ENCODE measurements at regions not wholly inside any gene's neighbourhood (a gene's known extent, or its start where the extent isn't known, plus 50 kb on each side); places are given as distances from the start of the nearest gene placed in this dataset.
A peak's percentile ranks its signal among the peaks of the same experiment; 100 is the strongest.
"Not testable (repeated sequence)": the region's sequence is repeated elsewhere in the genome, so short reads cannot be mapped to it uniquely, and the experiment has no call there.

DNA sequence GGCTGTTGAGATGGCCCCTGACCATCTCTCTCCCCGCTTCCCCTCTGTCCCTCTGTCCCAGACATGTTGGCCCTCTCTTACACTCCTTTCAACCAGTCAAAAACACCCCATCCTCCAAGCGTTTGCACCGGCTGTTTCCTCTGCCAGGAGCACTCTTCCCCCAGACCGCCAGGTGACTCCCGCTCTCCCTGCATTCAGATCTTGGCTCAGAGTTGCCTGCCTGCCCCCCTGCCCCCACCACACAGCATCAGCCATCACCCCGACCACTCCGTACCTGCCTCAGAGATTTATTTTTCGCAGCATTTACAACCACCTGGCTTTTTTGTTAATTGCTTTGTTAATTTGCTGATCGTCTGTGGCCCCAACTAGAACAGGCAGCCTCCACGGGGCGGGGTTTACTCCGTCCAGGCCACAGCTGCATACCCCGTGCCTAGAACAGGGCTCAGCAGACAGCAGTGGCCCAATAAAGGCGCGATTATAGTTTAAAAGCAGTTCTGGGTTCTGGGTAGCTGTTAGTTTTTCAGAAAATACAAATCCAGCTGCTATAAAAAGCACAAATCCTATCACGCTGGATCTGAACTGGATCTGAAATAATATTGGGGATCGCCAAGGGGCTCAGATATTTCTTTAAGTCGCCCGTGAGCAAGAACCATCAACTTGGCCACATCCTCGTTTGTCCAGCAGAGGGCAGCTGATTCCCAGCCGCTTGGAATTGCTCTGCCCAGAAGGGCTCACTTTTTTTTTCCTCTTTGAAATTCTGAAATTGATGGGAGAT is 173.6 kb downstream of the IRF8 start:
- DNase-seq = peak in 35 of 51 donors; percentile 5 to 68 (median 33)

DNA sequence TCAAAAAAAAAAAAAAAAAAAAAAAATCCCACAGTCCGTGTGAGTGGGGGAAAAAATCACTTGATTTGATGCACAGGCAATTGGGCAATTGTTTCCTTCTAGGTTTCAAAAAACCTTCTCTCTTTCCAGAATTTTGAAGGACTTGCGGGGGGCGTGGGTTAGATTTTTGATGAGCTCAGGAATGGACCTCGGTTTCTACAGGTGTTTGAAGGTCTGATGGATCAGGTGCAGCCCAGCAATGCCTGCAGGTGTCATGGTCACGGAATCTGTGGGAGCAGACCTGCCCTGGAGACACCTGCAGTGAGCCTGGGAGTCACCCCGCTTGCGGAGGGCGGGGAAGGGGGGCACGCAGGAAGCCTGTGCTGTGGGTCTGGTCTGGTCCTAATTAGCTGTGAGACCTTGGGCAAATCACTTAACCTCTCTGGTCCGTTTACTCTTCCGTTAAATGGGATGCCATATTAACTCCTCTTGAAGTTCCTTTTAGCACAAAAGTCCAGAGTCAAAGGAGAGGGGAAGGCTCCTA is 174.2 kb downstream of the IRF8 start:
- DNase-seq = no peak

DNA sequence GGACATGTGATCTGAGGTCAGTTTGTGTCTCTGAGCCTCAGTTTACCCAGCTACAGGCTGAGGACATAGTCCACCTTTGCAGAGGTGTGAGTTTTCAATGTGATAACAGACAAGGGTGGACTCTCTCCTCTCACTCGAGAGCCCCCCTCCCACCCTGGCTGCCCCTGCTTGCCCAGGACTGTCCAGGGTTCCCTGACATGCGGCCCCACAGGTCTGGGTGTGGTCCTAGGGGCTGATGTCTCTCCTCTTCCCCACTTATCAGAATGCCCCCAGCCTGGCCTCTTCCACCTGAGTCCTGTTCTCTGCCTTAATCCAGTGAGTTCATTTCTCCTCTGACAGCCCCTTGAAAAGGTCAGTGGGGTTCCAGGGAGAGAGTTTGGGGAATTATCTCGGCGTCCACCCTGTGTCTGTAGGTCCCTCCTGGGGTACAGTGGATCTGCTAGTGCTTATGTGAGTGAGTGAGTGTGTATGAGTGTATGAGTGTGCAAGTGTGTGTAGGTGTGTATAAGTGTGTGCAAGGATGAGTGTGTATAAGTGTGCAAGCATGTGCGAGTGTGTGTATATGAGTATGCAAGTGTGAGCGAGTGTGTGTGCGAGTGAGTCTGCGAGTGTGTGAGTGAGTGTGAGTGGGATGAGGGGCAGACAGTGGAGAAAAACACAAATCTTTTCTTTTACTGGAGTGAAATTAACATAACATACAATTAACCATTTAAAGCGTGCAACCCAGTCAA is 175.0 kb downstream of the IRF8 start:
- DNase-seq = no peak

DNA sequence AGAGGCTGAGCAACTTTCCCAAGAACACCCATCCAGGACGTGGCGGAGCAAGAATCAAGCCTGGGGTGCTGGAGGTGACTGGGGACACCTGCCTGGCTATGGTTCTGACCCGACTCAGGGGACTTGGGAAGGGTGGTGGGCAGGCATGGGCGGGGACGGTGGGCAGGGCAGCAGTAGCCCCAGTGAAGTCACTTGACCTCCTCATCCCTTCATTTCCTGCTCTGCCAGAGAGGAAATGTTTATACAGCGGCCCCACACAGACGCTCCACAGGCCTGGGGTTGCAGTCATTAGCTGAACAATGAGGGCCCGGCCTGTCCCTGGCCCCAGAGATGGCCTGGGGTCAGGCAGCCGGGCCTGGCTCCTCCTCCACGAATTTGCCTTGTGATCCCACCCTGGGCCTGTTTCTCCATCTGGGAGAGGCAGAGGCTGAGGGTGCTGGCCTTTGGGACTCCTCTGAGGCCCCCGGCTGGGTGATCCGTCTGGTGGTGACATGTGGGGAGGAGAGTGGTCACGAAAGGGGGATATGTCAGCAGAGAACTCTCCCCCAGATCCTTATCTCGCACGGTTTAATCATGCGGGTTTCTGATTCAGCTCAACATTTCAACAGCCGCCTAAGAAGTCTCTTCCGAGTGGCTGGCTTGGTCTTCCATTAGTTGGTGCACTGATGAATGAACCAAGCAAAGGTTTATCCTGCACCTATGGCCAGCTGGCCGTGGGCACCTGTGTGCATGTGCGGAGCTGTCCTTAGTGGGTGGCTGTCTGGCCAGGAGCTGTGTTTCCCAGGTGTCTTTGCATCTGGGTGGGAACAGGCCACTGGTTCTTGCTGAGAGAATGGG is 175.9 kb downstream of the IRF8 start:
- no peak for DNase-seq

DNA sequence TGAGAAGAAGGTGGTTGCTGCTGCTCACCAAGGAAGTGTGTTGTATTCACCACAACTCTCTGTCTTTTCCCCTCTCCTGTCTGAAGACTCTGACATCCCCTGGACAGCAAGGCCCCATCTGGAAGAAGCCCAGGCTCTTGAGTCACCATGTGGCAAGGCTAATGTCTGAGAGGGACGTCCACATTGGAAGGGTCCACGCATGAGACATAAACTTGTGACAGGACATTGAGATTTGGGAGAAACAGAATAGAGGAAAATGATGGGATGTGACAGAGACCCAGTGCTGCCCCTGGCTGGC is 176.5 kb downstream of the IRF8 start:
- DNase-seq = no peak

DNA sequence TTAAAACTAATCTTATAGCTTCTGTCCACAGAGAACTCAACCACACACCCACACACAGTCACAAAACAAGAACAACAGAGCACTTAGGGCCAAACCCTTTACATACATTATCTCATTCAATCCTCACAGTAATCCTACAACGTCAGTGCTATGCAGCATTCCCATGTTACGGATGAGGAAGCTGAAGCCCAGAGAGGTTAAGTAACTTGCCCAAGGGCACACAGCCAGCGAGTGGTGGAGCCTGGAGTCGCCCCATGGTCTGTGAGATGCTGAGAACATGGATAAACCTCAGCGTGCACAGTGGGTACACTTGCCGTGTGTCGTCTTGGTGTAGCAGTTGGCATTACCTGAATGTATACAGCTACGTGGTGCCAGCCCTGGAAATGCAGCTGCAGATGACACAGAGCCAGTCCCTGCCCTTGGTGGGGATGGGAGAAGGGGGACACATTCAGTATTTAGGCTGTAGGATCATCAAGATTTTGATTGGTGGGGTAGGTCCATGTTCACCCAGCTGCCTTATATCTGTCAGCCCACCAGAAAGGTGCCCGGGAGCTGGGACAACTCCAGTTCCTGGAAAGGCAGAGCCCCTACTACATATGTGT is 177.0 kb downstream of the IRF8 start:
- DNase-seq = no peak

DNA sequence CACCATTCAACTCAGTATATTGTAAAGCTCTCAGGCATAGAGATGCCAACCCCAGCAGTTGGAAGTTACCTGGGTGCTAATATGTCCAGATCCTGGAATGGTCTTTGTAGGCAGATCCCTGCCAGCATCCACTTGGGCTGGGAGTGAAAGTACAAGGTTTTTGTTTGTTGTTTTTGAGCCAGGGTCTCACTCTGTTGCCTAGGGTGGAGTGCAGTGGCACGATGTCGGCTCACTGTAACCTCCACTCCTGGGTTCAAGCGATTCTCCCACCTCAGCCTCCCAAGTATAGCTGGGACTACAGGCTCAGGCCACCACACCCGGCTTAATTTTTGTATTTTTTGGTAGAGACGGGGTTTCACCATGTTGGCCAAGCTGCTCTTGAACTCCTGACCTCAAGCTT is 177.6 kb downstream of the IRF8 start:
- DNase-seq = no peak

DNA sequence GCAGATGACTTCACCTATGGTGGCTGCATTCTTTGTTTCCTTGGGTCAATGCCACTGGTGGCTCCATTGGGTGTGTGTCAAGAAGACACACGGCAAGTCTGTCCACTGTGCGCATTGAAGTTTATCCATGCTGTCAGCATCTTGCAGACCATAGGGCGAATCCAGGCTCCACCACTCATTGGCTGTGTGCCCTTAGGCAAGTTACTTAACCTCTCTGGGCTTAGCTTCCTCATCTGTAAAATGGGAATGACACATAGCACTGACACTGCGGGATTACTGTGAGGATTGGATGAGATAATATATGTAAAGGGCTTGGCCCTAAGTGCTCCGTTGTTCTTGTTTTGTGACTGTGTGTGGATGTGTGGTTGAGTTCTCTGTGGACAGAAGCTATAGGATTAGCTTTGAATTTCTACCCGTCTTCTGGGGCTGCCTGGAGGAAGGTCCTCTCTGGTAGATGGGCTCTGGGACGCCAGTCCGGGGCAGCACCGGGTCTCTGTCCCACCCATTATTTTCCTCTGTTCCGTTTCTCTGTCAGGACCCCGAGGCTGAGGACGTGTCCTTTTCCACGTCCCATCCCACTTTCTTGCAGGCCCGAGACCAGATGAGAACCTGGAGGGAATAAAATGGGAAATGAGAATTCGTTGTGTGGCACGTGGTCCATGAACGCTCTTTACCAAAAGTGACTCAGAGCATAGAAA is 178.4 kb downstream of the IRF8 start:
- DNase-seq = no peak

DNA sequence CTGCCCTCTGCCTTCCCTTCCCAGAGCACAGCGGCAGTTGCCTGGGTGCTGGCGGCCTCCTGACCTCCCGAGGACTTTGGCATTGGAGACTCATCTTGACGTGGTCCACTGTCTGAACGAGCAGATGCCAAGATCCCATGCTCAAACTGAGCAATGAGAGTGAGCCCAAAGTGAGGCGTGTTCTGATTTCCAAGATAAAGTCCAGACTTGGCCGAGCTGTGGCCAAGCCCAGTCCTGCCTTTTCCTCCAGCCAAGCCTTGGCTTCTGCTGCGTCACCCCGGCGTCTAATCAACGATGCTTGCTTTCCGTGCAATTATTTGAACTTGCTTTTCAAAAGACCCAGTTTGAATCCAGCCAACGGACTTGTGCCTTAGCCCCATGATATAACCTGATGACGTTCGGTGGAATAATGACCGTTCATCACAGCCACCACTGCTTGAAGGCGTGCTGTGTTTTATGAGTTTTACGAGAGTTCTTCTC is 179.2 kb downstream of the IRF8 start:
- peak in 5 of 51 donors; percentile 17 to 45 (median 22) for DNase-seq

DNA sequence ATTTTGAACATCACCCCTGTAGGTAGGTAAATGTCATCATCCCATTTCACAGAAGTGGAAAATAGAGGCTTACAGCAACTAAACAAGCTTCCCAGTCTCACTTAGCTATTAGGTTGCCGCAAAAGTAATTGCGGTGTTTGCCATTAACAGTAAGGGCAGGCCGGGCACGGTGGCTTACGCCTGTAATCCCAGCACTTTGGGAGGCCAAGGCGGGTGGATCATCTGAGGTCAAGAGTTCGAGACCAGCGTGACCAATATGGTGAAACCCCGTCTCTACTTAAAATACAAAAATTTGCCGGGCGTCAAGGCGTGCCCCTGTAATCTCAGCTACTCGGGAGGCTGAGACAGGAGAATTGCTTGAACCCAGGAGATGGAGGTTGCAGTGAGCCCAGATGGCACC is 179.7 kb downstream of the IRF8 start:
- DNase-seq = not testable (repeated sequence)

DNA sequence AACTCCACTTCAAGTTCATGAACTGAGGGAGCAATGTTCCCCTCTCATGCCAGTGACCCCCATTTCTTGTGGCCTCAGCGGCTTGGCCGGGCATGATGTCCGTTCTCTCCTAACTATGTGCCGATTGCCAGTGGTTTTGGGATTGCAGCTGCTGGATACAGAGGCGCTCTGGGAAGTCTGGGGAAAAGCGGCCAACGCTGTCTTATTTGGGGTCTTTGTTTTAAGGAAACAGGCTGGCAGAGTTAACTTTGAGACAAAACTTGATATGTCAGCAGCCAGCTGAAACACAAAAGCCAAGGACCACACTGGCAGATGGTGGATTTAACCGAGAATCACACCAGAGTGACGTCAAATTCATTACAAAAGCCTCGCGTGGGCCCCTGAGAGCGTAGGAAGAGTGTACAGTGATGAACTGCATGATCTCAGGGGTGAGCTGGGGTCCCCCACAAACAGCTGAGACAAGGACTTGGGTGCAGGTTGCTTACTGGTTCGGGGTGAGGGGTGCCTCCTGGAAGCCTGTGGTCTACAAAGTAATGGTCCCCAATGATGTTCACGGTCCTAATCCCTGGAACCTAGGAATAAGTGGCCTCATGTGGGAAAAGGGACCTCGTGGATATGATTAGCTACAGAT is 180.4 kb downstream of the IRF8 start:
- no peak for DNase-seq

DNA sequence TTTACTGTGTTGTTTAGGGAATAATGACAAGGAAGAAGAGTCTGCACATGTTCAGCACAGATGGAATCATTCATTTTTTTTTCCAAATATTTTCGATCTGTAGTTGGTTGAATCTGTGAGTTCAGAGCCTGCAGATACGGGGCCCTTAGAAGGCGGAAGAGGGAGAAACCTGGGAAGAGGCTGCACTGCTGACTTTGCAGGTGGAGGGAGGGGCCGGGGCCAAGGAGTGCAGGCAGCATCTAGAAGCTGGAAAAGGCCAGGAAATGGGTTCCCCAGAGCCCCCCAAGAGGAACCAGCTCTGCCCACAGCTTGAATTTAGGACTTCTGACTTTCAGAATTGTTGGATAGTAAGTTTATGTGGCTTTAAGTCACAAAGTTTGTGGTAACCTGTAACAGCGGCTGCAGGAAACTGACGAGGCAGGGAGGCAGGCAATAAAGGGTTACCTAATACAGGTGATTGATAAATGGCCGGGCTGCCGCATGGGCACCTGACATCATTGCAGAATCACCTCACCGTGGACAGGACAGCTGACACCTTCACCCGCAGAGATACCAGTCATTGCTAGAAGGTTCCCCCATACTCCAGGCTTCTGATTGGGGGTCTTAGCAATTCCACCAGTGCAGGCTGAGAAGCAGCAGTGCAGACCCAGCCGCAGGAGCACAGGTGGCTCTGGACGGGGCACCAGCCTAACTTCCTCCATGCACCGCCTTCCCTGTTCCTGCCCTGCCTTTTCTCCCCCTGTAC is 181.3 kb downstream of the IRF8 start:
- no peak for DNase-seq

DNA sequence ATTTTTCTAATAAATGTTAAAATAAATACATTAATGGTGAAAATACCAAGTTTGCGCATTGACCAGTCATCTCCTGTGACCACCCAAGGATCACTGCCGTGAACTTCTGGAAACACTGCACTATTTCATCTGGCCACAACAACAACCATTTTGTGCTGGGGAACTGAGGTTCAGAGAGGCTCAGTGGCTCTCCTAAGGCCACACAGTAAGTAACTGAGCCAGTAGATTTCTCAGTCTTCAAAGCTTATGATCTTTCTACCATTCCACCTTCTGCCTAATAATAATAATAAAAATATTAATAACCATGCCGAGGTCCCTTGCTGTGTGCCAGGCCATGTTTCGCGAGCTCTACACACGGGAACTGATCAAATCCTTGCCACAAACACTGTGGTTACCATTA is 182.0 kb downstream of the IRF8 start:
- DNase-seq = no peak

DNA sequence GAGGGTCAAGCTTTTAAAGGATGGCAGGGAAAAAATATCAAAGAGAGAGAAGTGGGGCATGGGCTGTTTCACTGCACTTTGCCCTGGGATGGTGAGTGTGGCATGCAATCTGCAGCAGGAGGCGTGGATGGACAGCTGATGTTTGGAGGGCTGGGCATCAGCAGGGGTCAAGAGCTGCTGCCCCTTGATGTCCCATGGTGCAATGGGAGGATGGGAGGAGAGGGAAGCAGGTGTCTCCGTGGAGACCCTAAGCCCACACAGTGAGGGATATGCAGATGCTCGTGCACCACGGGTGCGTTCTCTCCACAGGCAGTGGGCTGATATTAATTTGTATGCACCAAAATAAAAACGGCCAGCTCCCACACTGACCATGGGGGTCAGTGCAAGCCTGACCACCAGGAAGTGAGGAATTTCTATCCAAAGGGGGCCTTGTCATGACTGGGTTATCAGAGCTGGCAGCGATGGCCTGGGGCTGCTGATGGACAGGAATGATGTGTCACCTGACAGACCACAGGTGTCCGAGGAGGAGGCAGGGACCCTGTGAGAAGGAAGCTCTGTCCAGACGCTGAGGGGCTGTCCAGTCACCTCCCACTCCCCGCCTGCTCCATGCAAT is 183.6 kb downstream of the IRF8 start:
- DNase-seq = no peak

DNA sequence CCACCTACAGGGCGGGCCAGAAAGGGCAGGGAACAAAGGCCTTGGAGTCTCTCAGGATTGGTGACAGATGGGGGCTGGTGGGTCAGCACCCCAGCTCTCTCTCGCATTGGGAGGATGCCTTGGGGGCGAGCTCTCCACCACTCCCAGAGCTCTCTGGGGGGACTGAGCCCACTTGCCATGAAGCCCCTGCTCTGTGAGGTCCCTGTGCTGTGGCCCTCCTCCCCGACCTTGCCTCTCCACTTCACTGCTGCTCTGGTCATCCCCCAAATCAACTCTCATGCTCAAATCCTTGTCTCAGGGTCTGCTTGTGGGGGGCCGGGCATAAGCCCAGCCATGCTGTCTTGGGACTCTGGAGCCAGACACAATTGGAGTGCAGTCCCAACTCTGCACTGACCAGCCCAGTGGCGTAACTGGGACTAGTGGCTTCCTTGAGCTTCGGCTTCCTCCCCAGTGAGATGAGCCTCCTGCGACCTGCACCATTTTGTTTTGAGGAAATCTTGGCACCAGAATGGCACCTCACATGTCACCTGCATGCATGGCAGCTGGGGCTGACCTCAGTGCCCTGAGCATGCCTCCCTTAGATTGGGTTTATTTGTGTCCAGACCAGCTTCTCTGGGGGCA is 184.5 kb downstream of the IRF8 start:
- no peak for DNase-seq

DNA sequence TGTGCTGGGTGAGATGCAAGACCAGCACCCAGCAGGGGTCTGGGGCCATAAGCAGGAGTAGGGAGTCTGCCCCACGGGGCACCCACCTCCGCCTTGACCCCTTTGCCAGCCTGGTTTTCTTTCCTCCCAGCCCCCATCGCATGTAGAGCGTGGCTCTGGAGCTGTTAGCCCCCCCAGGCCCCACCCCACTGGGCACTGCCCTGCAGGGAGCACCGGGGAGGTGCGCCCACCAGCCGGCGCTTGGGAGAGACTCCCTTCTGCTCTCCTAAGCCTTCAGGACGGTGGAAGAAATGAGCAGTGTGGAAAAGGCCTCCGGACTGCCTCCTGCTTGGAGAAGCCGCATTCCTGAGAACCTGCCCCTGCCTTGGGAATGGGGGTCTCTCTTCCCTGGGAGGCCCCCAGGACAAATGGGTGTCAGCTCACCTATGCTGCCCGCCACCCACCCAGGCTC is 186.2 kb downstream of the IRF8 start:
- DNase-seq = no peak

DNA sequence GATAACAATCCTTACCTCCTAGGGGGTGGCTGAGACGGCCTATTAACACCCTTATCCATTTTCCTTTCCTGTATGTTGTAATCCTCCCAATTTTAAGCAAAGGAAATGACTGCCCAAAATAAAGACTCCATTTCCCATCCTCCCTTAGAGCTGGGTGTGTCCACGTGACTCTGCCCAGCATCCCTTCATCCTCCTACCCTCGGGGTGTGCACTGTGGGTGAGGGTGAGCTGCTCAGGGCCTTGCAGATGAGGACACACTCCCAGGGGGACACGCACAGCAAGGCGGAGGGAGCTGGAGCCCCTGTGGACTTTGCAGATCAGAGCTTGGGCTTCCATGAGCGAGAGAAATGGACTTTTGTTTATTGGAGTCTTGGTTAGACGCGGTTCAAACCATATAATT is 186.8 kb downstream of the IRF8 start:
- no peak for DNase-seq

DNA sequence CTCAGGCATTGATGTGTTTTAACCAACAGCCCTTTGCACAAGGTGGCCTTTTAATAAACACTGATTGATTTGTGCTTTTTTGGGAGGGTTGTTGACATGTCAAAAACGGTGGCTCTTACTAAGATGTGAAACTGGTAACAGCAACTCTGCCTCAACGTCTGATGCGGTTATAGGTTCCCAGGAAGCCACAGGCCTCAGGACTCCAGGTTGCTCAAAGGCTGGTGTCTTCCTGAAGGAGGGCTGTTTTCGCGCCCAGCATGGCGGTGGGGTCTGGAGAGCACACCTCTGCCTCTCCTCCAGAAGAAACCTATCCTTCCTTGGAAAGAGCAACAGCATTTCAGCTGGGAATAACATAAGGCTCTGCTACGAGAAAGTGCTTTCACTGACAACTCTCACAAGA is 187.5 kb downstream of the IRF8 start:
- DNase-seq = no peak

Data from hypothalamus (tissue), 51 donors.